Parathyroid adenoma (tissue), 2 donors: ENCODE measurements at regions not wholly inside any gene's neighbourhood (a gene's known extent, or its start where the extent isn't known, plus 50 kb on each side); places are given as distances from the start of the nearest gene placed in this dataset.

ENCODE experiments used
- H2AFZ ChIP-seq: fragments of 300-600 bp; sonication (generic); one replicate; pipeline ENCODE4 v1.7.0; 2017; ENCODE audit warnings: antibody characterized with exemption, mild to moderate bottlenecking
- H3K27ac ChIP-seq: fragments of 300-600 bp; sonication (generic); one replicate; pipeline ENCODE4 v1.7.0; 2017
- H3K27me3 ChIP-seq: fragments of 300-600 bp; sonication (generic); one replicate; pipeline ENCODE4 v1.7.0; 2017; ENCODE audit warnings: low read length; ENCODE audit not compliant: control insufficient read depth, insufficient read depth
- H3K36me3 ChIP-seq: fragments of 300-600 bp; sonication (generic); one replicate; pipeline ENCODE4 v1.7.0; 2017; ENCODE audit warnings: low read length; ENCODE audit not compliant: control insufficient read depth, insufficient read depth
- H3K4me1 ChIP-seq: fragments of 300-600 bp; sonication (generic); one replicate; pipeline ENCODE4 v1.7.0; 2017; ENCODE audit warnings: control low read depth
- H3K4me2 ChIP-seq: fragments of 300-600 bp; sonication (generic); one replicate; pipeline ENCODE4 v1.7.0; 2017; ENCODE audit warnings: low read length
- H3K4me3 ChIP-seq: fragments of 300-600 bp; sonication (generic); one replicate; pipeline ENCODE4 v1.7.0; 2017; ENCODE audit warnings: low read depth, low read length
- H3K79me2 ChIP-seq: fragments of 300-600 bp; sonication (generic); one replicate; pipeline ENCODE4 v1.7.0; 2017; ENCODE audit warnings: control low read depth
- H3K9ac ChIP-seq: fragments of 300-600 bp; sonication (generic); one replicate; pipeline ENCODE4 v1.7.0; 2017; ENCODE audit warnings: mild to moderate bottlenecking
- H3K9me3 ChIP-seq: fragments of 300-600 bp; sonication (generic); one replicate; pipeline ENCODE4 v1.7.0; 2017; ENCODE audit warnings: low read length; ENCODE audit not compliant: control insufficient read depth
- TF ChIP-seq, protein P1 (sequence below): fragments of 300-600 bp; sonication (generic); IDR thresholded peaks from one replicate; pipeline ENCODE4 v1.7.0; 2017; ENCODE audit warnings: antibody characterized with exemption, mild to moderate bottlenecking
- donor health status: primary hyperparathyroidism.

DNA sequence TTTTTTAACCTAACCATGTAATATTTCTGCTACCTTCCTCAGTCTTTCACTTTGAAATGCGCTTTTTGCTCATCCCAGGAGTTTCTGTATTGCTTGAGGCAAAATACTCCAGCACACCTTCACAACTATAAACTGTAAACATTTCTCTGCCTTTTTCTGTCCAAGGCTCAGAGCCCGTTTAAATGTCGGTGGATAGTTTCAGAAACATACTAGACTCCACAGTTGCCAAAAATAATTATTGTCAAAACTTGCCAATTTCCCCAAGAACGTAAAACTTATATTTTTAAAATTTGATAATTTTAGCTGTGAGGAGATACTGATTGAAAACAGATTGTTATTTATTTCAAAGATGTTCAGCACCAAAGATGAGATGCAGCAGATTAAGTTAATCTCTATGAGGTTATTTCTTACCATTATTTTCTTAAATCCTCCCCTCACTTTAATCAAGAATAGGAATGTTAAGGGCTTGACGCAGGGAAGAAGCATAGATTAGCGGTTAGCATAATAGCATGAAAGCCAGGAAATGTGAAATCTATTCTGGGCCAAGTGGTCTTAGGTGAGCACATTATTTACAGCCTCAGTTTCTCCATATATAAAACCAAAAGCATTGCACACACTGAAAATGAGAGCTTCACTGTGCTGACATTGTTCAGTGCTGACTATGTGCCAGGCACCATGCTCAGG, 91.5 kb upstream of the ESRRG start:
- no peaks in the 10 kb centered on the region for H3K9me3 ChIP-seq
- no peak overlapping the region for H3K27ac ChIP-seq
- no peak overlapping the region for H3K4me2 ChIP-seq
- H2AFZ ChIP-seq: no peak overlapping the region
- TF ChIP-seq, protein P1, sequence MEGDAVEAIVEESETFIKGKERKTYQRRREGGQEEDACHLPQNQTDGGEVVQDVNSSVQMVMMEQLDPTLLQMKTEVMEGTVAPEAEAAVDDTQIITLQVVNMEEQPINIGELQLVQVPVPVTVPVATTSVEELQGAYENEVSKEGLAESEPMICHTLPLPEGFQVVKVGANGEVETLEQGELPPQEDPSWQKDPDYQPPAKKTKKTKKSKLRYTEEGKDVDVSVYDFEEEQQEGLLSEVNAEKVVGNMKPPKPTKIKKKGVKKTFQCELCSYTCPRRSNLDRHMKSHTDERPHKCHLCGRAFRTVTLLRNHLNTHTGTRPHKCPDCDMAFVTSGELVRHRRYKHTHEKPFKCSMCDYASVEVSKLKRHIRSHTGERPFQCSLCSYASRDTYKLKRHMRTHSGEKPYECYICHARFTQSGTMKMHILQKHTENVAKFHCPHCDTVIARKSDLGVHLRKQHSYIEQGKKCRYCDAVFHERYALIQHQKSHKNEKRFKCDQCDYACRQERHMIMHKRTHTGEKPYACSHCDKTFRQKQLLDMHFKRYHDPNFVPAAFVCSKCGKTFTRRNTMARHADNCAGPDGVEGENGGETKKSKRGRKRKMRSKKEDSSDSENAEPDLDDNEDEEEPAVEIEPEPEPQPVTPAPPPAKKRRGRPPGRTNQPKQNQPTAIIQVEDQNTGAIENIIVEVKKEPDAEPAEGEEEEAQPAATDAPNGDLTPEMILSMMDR: no peak
- no peaks in the 10 kb centered on the region for H3K36me3 ChIP-seq
- no peak overlapping the region for H3K4me3 ChIP-seq
- peaks cover 9% of the 10 kb centered on the region for H3K4me1 ChIP-seq
- H3K27me3 ChIP-seq: no peaks in the 10 kb centered on the region
- no peak overlapping the region for H3K9ac ChIP-seq
- H3K79me2 ChIP-seq: peaks cover 3% of the 10 kb centered on the region

DNA sequence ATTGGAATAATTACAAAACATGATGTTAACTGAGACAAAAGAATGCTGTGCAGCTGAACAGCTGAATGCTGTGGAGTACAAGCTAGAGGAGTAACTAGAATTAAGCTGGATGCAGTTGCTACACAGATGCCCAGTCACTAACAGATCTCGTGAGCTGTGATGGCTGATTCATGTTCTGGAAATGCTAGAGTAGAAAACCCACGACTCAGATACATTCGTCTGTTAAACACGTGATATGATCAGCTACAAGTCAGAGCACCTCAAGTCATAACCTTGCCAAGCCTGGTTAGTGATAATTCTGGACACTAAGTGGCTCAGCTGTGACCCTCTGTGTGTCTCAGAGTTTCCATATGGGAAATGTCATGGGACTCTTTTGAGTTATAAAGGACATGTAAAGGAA, 89.7 kb upstream of the ESRRG start:
- H3K36me3 ChIP-seq: no peaks in the 10 kb centered on the region
- peaks cover 9% of the 10 kb centered on the region for H3K4me1 ChIP-seq
- no peaks in the 10 kb centered on the region for H3K27me3 ChIP-seq
- H3K9me3 ChIP-seq: no peaks in the 10 kb centered on the region
- H3K4me2 ChIP-seq: no peak overlapping the region
- peaks cover 3% of the 10 kb centered on the region for H3K79me2 ChIP-seq
- no peak overlapping the region for H3K4me3 ChIP-seq
- H2AFZ ChIP-seq: no peak overlapping the region
- H3K9ac ChIP-seq: no peak overlapping the region
- TF ChIP-seq, protein P1: no peak
- no peak overlapping the region for H3K27ac ChIP-seq

DNA sequence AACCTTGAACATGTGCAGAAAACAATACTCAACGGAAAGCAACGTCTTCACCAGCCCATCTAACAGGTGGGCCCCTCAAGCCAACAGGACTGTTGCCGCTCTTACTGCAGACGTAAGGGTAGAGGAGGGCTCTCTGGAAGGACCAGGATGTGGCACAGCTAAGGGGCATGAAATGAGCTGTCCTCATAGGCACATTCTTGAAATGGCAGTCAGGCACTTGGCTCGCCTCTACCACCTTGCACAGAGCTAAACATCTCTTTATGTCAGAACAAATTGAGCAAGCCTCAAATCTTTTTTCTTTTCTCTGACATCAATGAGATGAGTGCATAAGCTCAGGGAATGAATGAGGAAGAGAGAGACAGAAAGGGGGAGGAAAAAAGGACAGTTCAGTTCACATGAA, 86.4 kb upstream of the ESRRG start:
- H3K4me1 ChIP-seq: no peaks in the 10 kb centered on the region
- no peak overlapping the region for H3K4me3 ChIP-seq
- no peaks in the 10 kb centered on the region for H3K36me3 ChIP-seq
- no peaks in the 10 kb centered on the region for H3K9me3 ChIP-seq
- TF ChIP-seq, protein P1: no peak
- no peak overlapping the region for H3K27ac ChIP-seq
- peaks cover 5% of the 10 kb centered on the region for H3K79me2 ChIP-seq
- no peaks in the 10 kb centered on the region for H3K27me3 ChIP-seq
- no peak overlapping the region for H2AFZ ChIP-seq
- no peak overlapping the region for H3K9ac ChIP-seq
- no peak overlapping the region for H3K4me2 ChIP-seq

DNA sequence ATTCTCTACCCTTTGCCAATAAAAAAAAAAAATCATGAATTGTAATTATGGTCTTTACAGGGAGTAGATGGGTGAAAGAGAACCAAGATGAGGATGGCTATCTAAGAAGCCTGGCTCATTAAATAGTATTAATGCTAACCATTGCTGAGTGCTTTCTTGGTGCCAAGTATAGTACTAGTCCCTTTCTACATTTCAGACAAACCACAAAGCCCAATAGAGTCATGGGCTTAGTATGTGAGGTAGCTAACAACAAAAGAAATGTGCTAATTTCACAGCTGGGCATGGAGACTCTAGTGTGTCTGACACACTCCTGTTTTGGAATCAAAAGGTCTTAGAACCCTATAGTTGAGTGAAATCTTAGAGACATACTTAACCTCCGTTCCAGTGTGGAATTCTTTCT, 84.5 kb upstream of the ESRRG start:
- no peaks in the 10 kb centered on the region for H3K9me3 ChIP-seq
- no peaks in the 10 kb centered on the region for H3K27me3 ChIP-seq
- H3K79me2 ChIP-seq: peaks cover 5% of the 10 kb centered on the region
- no peak overlapping the region for H3K27ac ChIP-seq
- TF ChIP-seq, protein P1: no peak
- H3K4me1 ChIP-seq: no peaks in the 10 kb centered on the region
- H3K36me3 ChIP-seq: no peaks in the 10 kb centered on the region
- no peak overlapping the region for H3K9ac ChIP-seq
- H2AFZ ChIP-seq: no peak overlapping the region
- no peak overlapping the region for H3K4me2 ChIP-seq
- no peak overlapping the region for H3K4me3 ChIP-seq

DNA sequence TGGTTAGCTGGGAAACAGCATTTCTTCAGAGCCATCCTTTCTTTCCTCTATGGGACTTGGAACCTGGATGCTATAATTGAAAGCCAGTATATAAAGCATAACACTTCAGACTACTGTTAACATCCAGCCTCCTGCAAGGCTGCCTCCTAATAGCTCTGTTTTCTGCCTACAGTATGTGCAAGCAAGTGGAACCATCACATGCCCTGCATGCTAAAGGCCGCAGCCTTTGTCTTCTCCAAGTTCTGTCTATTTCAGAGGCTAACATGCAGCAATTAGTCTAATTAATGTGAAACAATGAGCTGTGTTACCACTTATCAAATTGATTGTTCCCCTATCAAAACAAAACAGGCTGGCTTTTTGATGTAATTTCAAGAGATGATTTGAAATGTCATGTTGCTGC, 82.7 kb upstream of the ESRRG start:
- H3K9ac ChIP-seq: no peak overlapping the region
- no peak overlapping the region for H3K4me2 ChIP-seq
- H2AFZ ChIP-seq: no peak overlapping the region
- H3K27ac ChIP-seq: no peak overlapping the region
- no peaks in the 10 kb centered on the region for H3K4me1 ChIP-seq
- no peaks in the 10 kb centered on the region for H3K9me3 ChIP-seq
- H3K4me3 ChIP-seq: no peak overlapping the region
- TF ChIP-seq, protein P1: no peak
- no peaks in the 10 kb centered on the region for H3K36me3 ChIP-seq
- H3K79me2 ChIP-seq: peaks cover 8% of the 10 kb centered on the region
- no peaks in the 10 kb centered on the region for H3K27me3 ChIP-seq
